Naive thymus-derived CD4-positive, alpha-beta T cell (primary cell): ENCODE measurements at regions not wholly inside any gene's neighbourhood (a gene's known extent, or its start where the extent isn't known, plus 50 kb on each side); places are given as distances from the start of the nearest gene placed in this dataset.

Experiments used
- ATAC-seq: fragments of 150-1000 bp; cut with Tn5 transposase; 2 replicates; pipeline ENCODE4 v1.10.0; 2021; ENCODE audit warnings: mild to moderate bottlenecking, moderate library complexity
- CTCF ChIA-PET: fragments of 350-600 bp; sonication (Branson Sonifier 250); formaldehyde crosslinking; loops from one replicate; lab custom pipeline; 2021; ENCODE audit warnings: antibody characterized with exemption; lab: Charles Lee
- POLR2A ChIA-PET: fragments of 350-600 bp; sonication (Branson Sonifier 250); formaldehyde crosslinking; loops from one replicate; lab custom pipeline; 2021; ENCODE audit warnings: antibody characterized with exemption, inconsistent platforms; lab: Charles Lee
- DNase-seq, 9 donors: peaks; one replicate each; pipeline versions ENCODE4 v3.0.0 to v3.0.0-alpha.2; 2020 to 2022; ENCODE audit warnings: mixed read lengths in 1 of 9
- H3K27ac ChIP-seq: one replicate; pipeline ENCODE4 v1.7.0; 2013; ENCODE audit warnings: mild to moderate bottlenecking, low read depth, low read length, moderate library complexity
- H3K27me3 ChIP-seq, 2 donors: one replicate each; pipeline ENCODE4 v1.7.0; 2013; ENCODE audit warnings: low read length in 2 of 2, mild to moderate bottlenecking in 2 of 2, moderate library complexity in 2 of 2; ENCODE audit not compliant: control insufficient read depth in 2 of 2, insufficient read depth in 2 of 2
- H3K36me3 ChIP-seq, 3 experiments: 1 replicate in 2 of 3; 2 replicates in 1 of 3; pipeline ENCODE4 v1.7.0; 2013; ENCODE audit warnings: low read length in 3 of 3, mild to moderate bottlenecking in 3 of 3, moderate library complexity in 1 of 3; ENCODE audit not compliant: insufficient read depth in 3 of 3, control insufficient read depth in 2 of 3
- H3K4me1 ChIP-seq, 2 donors: one replicate each; pipeline ENCODE4 v1.7.0; 2013; ENCODE audit warnings: low read length in 2 of 2, mild to moderate bottlenecking in 2 of 2, moderate library complexity in 1 of 2; ENCODE audit not compliant: control insufficient read depth in 2 of 2, insufficient read depth in 2 of 2
- H3K4me3 ChIP-seq: 2 replicates; pipeline ENCODE4 v1.7.0; 2013; ENCODE audit warnings: mild to moderate bottlenecking, low read length
- H3K9me3 ChIP-seq, 3 experiments: 1 replicate in 2 of 3; 2 replicates in 1 of 3; pipeline ENCODE4 v1.7.0; 2013; ENCODE audit warnings: low read length in 3 of 3; ENCODE audit not compliant: control insufficient read depth in 2 of 3
- H3K27ac Mint-ChIP-seq, 9 donors: one replicate each; pipeline ENCODE4 v1.8.0; 2020 to 2022; ENCODE audit warnings: mixed read lengths in 9 of 9, mild to moderate bottlenecking in 8 of 9, moderate library complexity in 5 of 9, inconsistent platforms in 2 of 9
- H3K27me3 Mint-ChIP-seq, 5 donors: one replicate each; pipeline ENCODE4 v1.8.0; 2021 to 2022; ENCODE audit warnings: mixed read lengths in 5 of 5, mild to moderate bottlenecking in 1 of 5
- H3K36me3 Mint-ChIP-seq, 5 donors: one replicate each; pipeline ENCODE4 v1.8.0; 2020 to 2022; ENCODE audit warnings: mixed read lengths in 5 of 5, mild to moderate bottlenecking in 3 of 5, inconsistent platforms in 1 of 5
- H3K4me1 Mint-ChIP-seq, 7 donors: one replicate each; pipeline ENCODE4 v1.8.0; 2020 to 2022; ENCODE audit warnings: mixed read lengths in 7 of 7, mild to moderate bottlenecking in 3 of 7, inconsistent platforms in 1 of 7
- H3K4me3 Mint-ChIP-seq, 10 donors: one replicate each; pipeline ENCODE4 v1.8.0; 2020 to 2022; ENCODE audit warnings: mild to moderate bottlenecking in 10 of 10, mixed read lengths in 10 of 10, moderate library complexity in 6 of 10, inconsistent platforms in 2 of 10
- H3K9me3 Mint-ChIP-seq, 11 donors: one replicate each; pipeline ENCODE4 v1.8.0; 2020 to 2022; ENCODE audit warnings: mixed read lengths in 11 of 11, mild to moderate bottlenecking in 4 of 11, inconsistent platforms in 1 of 11, moderate library complexity in 1 of 11
- intact Hi-C, 2 donors: fragments of 100-400 bp; cut with micrococcal nuclease; formaldehyde crosslinking; loops; one replicate each; pipeline ENCODE4 v1.15.1; 2023

DNA sequence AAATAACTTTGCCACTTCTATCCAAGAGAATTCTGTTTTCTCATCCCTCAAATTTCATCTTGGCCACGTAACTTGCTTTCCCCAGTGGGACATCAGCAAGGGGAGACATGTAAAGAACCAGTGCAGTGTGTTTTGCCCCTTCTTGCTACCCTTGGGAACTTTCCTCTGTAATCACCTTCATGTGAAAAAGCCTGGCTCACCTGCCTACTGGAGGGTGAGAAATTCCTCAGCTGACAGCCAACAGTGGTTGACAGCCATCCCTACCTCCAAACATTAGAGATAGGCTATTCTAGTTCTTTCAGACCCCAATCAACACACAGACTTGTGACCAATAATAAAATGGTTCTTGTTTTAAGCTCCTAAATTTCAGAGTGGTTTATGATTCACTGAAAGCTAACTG is 333.9 kb upstream of the TBC1D5 start:
- Histone ChIP-seq H3K27ac (no peak overlapping the region), H3K4me3 (no peak overlapping the region), H3K36me3 (no peaks in the 10 kb centered on the region), H3K27me3 (peaks cover 0 to 2% of the 10 kb centered on the region in 2 donors), H3K9me3 (no peaks in the 10 kb centered on the region), H3K4me1 (no peaks in the 10 kb centered on the region)
- Mint-ChIP-seq H3K27me3 (peaks cover 0 to 11% (median 7%) of the 10 kb centered on the region in 5 donors), H3K4me1 (peaks cover 0 to 4% (median 0%) of the 10 kb centered on the region in 7 donors), H3K4me3 (no peak overlapping the region), H3K27ac (peak overlapping the region in 1 of 9 donors; percentile 80), H3K36me3 (no peaks in the 10 kb centered on the region), H3K9me3 (peaks cover 0 to 2% (median 0%) of the 10 kb centered on the region in 11 donors)
- no peak for ATAC-seq
- no peak for DNase-seq
- intact Hi-C loops, result no loop called here
- ChIA-PET POLR2A (no interaction called here), CTCF (no interaction called here)

DNA sequence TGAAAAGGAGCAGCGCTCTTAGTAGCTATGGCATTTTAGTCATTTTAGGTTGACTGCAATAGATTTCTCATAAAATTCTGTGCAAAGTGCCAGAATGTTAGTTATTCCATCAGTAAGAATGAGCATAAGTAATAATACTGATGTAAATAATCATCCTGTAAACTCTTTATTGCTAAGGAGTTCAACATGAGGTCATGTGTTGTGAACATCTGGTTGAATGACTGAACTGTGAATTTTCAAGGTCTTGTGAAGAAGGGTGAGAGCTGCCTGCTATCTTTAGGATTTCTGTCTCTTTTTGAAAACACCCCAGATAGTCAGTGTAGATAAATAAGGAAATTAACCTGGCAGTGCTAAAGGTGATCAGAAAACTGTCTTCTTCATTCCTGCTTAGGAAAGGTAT is 333.4 kb upstream of the TBC1D5 start:
- Histone ChIP-seq H3K36me3 (no peaks in the 10 kb centered on the region), H3K27me3 (peaks cover 0 to 2% of the 10 kb centered on the region in 2 donors), H3K4me3 (no peak overlapping the region), H3K27ac (no peak overlapping the region), H3K9me3 (no peaks in the 10 kb centered on the region), H3K4me1 (no peaks in the 10 kb centered on the region)
- H3K27me3 Mint-ChIP-seq, result peaks cover 0 to 11% (median 7%) of the 10 kb centered on the region in 5 donors
- ChIA-PET POLR2A (no interaction called here), CTCF (no interaction called here)
- no peak overlapping the region for H3K27ac Mint-ChIP-seq
- peaks cover 0 to 2% (median 0%) of the 10 kb centered on the region in 11 donors for H3K9me3 Mint-ChIP-seq
- intact Hi-C loops, result no loop called here
- H3K4me3 Mint-ChIP-seq, result no peak overlapping the region
- ATAC-seq (no peak), DNase-seq (no peak)
- peaks cover 0 to 4% (median 0%) of the 10 kb centered on the region in 7 donors for H3K4me1 Mint-ChIP-seq
- no peaks in the 10 kb centered on the region for H3K36me3 Mint-ChIP-seq

DNA sequence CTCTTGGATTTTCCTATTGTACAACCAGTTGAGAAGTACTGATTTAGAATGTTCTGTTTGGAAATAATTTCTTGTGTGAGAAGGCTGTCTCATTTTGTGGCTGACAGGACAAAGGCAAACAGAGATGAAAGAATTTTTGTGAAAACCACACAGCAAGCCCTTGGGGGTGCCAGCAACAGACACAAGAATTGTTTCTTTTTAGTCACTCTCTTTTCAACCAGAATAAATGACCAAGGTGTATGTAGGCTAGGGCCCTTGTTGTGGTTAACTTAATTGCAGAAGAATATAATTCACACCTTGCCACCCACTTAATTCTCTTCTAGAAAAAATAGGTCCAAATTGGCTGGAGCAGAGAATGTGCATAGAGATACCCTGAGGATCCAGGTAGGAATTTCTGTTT is 329.4 kb upstream of the TBC1D5 start:
- Mint-ChIP-seq H3K27ac (no peak overlapping the region), H3K9me3 (peaks cover 0 to 4% (median 0%) of the 10 kb centered on the region in 11 donors), H3K27me3 (no peaks in the 10 kb centered on the region), H3K4me1 (no peaks in the 10 kb centered on the region), H3K4me3 (no peak overlapping the region), H3K36me3 (no peaks in the 10 kb centered on the region)
- Histone ChIP-seq H3K27ac (no peak overlapping the region), H3K4me3 (no peak overlapping the region), H3K36me3 (no peaks in the 10 kb centered on the region), H3K4me1 (no peaks in the 10 kb centered on the region), H3K27me3 (no peaks in the 10 kb centered on the region), H3K9me3 (no peaks in the 10 kb centered on the region)
- no peak for ATAC-seq
- intact Hi-C loops, result no loop called here
- POLR2A ChIA-PET, result no interaction called here
- no peak for DNase-seq
- CTCF ChIA-PET, result no interaction called here

DNA sequence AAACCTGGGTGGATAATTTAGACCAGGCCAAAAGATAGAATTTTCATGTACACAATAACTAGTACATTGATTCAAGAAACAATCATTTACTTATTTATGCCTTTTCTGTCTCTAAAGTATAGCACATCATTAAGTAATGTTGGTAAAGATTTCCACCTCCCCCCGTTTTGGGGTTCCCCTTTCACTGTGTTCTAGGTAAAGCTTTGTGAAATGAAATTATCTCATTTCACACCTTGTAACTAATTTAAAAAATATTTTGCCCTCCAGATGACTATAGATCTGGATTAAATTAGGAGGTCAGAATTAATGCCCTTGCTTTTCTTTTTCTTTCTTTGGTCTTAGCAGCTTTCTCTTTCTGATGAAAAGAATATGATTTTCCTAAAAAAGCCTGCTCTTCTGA is 328.5 kb upstream of the TBC1D5 start:
- ATAC-seq, result no peak
- intact Hi-C loops, result no loop called here

DNA sequence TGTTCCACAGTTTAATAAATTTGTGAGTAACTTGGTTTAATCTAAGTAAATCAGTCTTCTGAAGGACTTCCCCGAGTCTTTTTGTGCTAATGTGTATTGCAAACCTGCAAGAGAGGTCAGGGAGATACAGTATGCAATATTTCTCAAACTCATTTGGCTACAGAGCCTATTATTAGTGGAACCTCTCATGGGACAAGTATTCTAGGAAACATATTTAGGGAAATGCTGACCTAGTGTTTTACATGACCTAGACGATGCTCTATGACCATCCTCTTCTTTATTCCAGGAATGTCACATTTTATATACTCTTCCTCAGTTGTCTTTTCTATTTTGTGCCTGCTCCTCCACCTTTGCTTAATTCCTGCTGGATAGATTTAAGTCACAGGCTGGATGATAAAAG is 327.8 kb upstream of the TBC1D5 start:
- ATAC-seq (no peak), DNase-seq (no peak)
- H3K4me3 Mint-ChIP-seq, result no peak overlapping the region
- no peak overlapping the region for H3K27ac Mint-ChIP-seq
- H3K9me3 Mint-ChIP-seq, result peaks cover 0 to 4% (median 0%) of the 10 kb centered on the region in 11 donors
- Histone ChIP-seq H3K4me1 (no peaks in the 10 kb centered on the region), H3K27me3 (no peaks in the 10 kb centered on the region), H3K9me3 (no peaks in the 10 kb centered on the region), H3K27ac (no peak overlapping the region), H3K4me3 (no peak overlapping the region), H3K36me3 (no peaks in the 10 kb centered on the region)
- no peaks in the 10 kb centered on the region for H3K36me3 Mint-ChIP-seq
- H3K4me1 Mint-ChIP-seq, result no peaks in the 10 kb centered on the region
- intact Hi-C loops, result no loop called here
- ChIA-PET POLR2A (no interaction called here), CTCF (no interaction called here)
- H3K27me3 Mint-ChIP-seq, result no peaks in the 10 kb centered on the region

More for the DNA sequence above, 328.5 kb upstream of the TBC1D5 start:
- no peak for DNase-seq
- ChIA-PET CTCF (no interaction called here), POLR2A (no interaction called here)
- H3K4me1 ChIP-seq, result no peaks in the 10 kb centered on the region
- no peaks in the 10 kb centered on the region for H3K27me3 ChIP-seq
- Mint-ChIP-seq H3K4me1 (no peaks in the 10 kb centered on the region), H3K27me3 (no peaks in the 10 kb centered on the region), H3K27ac (no peak overlapping the region), H3K36me3 (no peaks in the 10 kb centered on the region), H3K4me3 (no peak overlapping the region), H3K9me3 (peaks cover 0 to 4% (median 0%) of the 10 kb centered on the region in 11 donors)
- no peaks in the 10 kb centered on the region for H3K9me3 ChIP-seq
- no peak overlapping the region for H3K27ac ChIP-seq
- no peaks in the 10 kb centered on the region for H3K36me3 ChIP-seq
- H3K4me3 ChIP-seq, result no peak overlapping the region

DNA sequence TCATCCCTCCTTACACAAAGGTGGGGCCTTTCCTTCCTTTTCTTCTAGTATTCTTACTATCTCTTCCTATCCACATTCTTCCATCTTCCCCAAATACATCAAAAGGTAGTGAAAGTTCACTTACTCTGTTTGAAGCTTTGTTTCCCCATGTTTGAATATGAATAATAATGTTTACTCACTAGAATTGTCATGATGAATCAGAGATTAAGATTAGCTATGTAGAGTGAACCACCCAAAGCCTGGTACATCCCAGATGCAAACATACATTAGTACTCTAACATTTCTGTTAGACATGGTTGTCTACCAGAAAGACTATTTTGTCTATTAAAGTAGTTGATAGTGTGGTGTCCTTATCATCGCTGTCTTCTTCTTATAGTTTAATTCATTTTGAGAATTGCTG is 327.1 kb upstream of the TBC1D5 start:
- peaks cover 0 to 4% (median 0%) of the 10 kb centered on the region in 11 donors for H3K9me3 Mint-ChIP-seq
- ChIA-PET POLR2A (no interaction called here), CTCF (no interaction called here)
- no peak for DNase-seq
- Histone ChIP-seq H3K4me1 (no peaks in the 10 kb centered on the region), H3K27ac (no peak overlapping the region), H3K9me3 (no peaks in the 10 kb centered on the region), H3K36me3 (no peaks in the 10 kb centered on the region), H3K4me3 (no peak overlapping the region), H3K27me3 (no peaks in the 10 kb centered on the region)
- H3K36me3 Mint-ChIP-seq, result no peaks in the 10 kb centered on the region
- no peaks in the 10 kb centered on the region for H3K4me1 Mint-ChIP-seq
- H3K27ac Mint-ChIP-seq, result no peak overlapping the region
- intact Hi-C loops, result no loop called here
- H3K27me3 Mint-ChIP-seq, result no peaks in the 10 kb centered on the region
- H3K4me3 Mint-ChIP-seq, result no peak overlapping the region
- ATAC-seq, result no peak

DNA sequence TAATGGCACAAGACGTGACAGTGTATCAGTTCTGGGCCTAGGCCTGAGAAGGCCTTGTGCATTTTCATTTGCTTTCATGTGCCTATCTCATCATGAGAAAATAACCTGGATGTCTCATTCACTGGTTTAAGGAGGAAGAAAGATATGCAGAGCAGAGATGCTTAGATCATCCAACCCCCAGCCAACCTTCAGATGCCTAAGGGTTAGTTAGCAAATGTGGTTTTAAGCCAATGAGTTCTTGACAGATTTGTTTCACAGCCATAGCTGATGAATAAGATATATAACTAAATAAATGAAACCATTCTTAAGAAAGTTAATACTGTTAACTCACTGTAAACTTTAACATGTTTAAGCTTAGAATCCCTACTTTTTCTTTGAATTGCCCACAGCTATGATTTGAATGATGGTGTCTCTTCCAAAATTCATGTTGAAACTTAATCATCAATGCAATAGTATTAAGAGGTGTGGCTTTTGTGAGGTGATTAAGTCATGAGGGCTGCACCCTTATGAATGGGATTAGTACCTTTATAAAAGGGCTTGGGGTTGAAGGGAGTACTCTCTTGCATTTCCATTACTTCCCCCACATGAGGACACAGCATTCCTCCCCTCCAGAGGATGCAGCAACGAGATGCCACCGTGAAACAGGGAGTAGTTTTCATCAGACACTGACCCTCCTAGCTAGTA is 324.6 kb upstream of the TBC1D5 start:
- Mint-ChIP-seq H3K4me1 (no peaks in the 10 kb centered on the region), H3K4me3 (no peak overlapping the region), H3K36me3 (no peaks in the 10 kb centered on the region), H3K9me3 (peaks cover 0 to 7% (median 0%) of the 10 kb centered on the region in 11 donors), H3K27ac (peak overlapping the region in 1 of 9 donors; percentile 6), H3K27me3 (no peaks in the 10 kb centered on the region)
- H3K27ac ChIP-seq, result no peak overlapping the region
- H3K36me3 ChIP-seq, result no peaks in the 10 kb centered on the region
- CTCF ChIA-PET, result no interaction called here
- intact Hi-C loops, result no loop called here
- no peaks in the 10 kb centered on the region for H3K4me1 ChIP-seq
- POLR2A ChIA-PET, result no interaction called here
- no peaks in the 10 kb centered on the region for H3K27me3 ChIP-seq
- no peak overlapping the region for H3K4me3 ChIP-seq
- no peaks in the 10 kb centered on the region for H3K9me3 ChIP-seq
- DNase-seq (no peak), ATAC-seq (no peak)
